D721Med (cell line): ENCODE measurements at regions not wholly inside any gene's neighbourhood (a gene's known extent, or its start where the extent isn't known, plus 50 kb on each side); places are given as distances from the start of the nearest gene placed in this dataset.

Experiments used
- DNase-seq: peaks from one replicate; pipeline ENCODE4 v3.0.0; 2011; ENCODE audit warnings: low spot score; ENCODE audit not compliant: insufficient read length
- FAIRE-seq: peaks from 2 replicates; lab custom pipeline; 2011; peaks lifted over from hg19 to GRCh38; lab: Jason Lieb, UNC
- TF ChIP-seq, protein P1 (sequence below): IDR thresholded peaks from 2 replicates; pipeline ENCODE4 v1.5.1; 2012; ENCODE audit warnings: mild to moderate bottlenecking, control low read depth; ENCODE audit not compliant: insufficient read depth; ENCODE audit errors: missing control alignments

DNA sequence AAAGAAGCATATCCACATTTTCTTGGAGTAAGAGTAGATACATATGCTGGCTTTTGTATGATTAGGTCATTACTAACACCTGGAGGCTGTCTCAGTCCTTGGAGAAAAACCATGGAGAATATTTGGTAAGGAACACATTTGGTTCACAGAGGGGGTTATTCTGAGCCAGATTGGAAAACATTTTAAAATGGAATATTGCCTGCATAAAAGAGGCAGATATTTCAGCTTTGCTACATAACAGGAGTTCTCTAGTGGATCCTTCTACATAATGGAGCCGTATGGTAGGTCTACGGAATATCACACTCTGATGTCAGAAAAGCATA lies 415.1 kb downstream of the ADGRL2 start:
- FAIRE-seq (no peak), DNase-seq (no peak)
- TF ChIP-seq, protein P1, sequence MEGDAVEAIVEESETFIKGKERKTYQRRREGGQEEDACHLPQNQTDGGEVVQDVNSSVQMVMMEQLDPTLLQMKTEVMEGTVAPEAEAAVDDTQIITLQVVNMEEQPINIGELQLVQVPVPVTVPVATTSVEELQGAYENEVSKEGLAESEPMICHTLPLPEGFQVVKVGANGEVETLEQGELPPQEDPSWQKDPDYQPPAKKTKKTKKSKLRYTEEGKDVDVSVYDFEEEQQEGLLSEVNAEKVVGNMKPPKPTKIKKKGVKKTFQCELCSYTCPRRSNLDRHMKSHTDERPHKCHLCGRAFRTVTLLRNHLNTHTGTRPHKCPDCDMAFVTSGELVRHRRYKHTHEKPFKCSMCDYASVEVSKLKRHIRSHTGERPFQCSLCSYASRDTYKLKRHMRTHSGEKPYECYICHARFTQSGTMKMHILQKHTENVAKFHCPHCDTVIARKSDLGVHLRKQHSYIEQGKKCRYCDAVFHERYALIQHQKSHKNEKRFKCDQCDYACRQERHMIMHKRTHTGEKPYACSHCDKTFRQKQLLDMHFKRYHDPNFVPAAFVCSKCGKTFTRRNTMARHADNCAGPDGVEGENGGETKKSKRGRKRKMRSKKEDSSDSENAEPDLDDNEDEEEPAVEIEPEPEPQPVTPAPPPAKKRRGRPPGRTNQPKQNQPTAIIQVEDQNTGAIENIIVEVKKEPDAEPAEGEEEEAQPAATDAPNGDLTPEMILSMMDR = no peak

DNA sequence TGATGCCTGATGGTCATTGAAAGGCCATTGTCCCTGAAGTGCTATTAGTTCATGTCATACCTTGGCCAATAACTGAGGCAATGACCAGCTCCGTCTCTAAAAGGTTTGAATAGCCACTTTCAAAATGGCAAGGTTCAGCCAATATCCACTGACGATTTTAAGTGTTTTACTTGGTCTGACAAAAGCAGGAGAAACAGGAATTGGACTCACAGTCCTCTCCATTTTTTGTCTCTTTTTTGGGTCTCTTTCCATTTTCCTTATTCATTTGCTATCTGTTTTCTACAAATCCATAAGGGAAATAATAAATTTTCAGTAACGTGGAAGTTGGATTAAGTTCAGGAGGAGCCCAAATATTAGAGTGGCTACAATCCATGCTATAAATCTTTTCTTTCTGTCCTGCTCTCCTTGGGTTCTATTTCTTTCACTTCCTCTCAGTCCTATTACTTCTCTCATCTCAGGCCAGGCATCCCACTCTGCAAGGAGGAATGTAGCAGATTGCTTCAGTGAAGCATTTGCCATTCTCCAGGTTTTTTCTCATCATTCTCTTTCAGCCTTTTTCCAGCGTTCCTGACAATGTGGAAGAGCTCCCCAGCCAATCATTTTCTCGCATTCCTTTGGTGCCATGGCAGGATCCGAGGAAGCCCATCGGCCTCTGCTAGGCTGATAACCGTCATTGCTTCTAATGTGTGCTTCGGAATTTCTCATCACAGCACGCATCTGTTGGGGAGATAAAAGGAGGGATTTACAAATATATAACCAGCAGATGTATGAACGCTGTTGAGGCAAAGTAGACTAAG lies 414.5 kb downstream of the ADGRL2 start:
- no peak for FAIRE-seq
- DNase-seq = no peak
- TF ChIP-seq, protein P1 = no peak

DNA sequence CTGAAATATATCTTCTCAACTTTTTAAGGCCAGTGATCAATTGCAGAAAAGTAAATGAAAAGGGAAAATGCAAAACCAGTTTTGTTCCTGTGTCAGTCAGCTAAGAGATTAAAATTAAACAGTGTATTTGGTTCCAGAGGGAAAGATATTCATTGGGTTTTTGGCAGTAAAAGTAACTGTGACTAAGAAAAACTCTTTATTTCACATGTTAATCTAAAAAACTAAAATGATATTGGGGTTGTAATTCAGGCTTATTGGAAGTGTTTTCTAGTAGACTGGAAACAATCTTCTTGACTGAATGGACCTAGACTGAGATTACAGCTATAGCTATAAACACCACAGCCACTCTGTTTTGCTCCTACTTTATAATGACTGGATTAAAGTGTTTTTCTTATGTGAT lies 413.9 kb downstream of the ADGRL2 start:
- FAIRE-seq (no peak), DNase-seq (no peak)
- TF ChIP-seq, protein P1 = no peak

DNA sequence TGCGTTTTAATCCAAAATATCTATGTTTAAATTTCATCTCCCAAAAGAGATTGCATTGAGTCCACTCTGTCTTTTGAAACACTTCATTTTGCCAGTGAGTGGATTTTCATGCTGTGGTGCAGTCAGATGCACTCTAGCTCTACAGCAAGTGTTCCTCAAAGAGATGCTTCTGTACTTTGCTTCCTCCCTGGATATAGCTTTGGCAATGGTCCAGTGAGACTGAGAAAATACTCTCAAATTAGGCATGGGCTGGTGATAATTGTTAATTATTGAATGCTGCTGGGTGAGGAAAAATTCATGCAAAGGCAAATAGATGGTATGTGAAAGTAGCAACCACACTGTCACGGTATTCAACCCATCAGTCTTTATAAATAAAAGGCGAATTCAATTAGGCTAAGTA lies 396.9 kb downstream of the ADGRL2 start:
- DNase-seq = no peak
- TF ChIP-seq, protein P1 = no peak
- no peak for FAIRE-seq

DNA sequence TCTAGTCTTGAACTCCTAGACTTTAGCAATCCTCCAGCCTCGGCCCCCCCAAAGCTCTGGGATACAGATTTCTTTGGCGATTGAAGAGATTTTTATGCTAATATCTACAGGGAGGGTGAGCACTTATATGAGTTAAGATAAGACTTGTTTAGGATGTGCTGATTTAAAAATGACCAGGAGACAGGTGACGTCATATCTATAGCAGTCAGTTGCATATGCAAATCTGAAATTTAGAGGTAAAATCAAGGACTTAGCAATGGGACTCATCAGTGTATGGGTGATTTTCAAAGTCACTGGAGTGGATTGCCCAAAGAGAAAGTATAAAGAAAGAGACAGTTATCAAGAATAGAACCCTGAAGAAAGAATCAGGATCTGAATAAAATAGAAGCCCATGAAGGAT lies 394.5 kb downstream of the ADGRL2 start:
- no peak for DNase-seq
- TF ChIP-seq, protein P1 = no peak
- no peak for FAIRE-seq

DNA sequence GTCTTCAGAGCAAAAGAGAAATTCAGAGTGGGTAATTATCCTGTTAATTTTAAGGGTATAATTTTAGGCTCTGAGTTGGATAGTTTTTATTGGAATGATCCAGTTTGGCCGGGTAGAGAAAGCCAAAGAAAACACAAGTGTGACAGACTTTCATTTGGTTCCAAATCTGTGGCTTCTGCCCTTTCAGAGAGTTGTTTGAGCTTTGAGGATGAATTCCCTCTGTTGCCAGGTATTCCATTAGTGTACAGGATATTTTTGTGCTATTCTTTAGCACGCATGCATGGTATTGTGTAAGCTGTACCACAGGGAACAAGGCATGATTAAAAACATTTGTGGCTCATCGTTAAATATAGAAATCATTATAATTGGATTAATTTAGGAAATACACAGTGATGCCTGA lies 384.4 kb downstream of the ADGRL2 start:
- TF ChIP-seq, protein P1 = no peak
- FAIRE-seq (no peak), DNase-seq (no peak)

DNA sequence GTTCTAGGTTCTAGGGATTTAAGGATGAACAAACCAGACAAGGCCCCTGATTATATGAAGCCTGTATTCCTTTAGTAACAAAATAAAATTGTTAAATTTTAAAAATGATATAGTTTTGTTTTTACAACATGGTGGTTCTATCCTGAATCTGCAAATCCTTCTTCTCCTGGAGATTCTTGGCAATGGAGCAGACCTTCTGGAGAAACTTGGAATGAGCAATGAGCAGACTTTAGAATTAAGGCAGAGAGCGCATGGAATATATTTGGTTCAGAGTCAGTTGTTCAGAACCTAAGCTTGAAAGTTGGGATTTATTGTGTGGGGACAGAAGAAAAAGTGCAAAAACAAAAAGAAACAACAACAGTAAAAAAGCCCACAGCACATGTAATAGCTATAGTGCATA lies 381.1 kb downstream of the ADGRL2 start:
- DNase-seq = no peak
- no peak for FAIRE-seq
- TF ChIP-seq, protein P1 = no peak
